Nephron progenitor cell (in vitro differentiated cells): ENCODE measurements at regions not wholly inside any gene's neighbourhood (a gene's known extent, or its start where the extent isn't known, plus 50 kb on each side); places are given as distances from the start of the nearest gene placed in this dataset.

Experiments used
- DNase-seq: peaks from one replicate; pipeline ENCODE4 v3.0.0; 2021
- H3K27ac Mint-ChIP-seq: 2 replicates; pipeline ENCODE4 v1.8.0; 2021; ENCODE audit warnings: mild to moderate bottlenecking, moderate library complexity, mixed read lengths
- H3K27me3 Mint-ChIP-seq: 2 replicates; pipeline ENCODE4 v1.8.0; 2021; ENCODE audit warnings: mild to moderate bottlenecking, low read depth, mixed read lengths; ENCODE audit not compliant: poor library complexity
- H3K36me3 Mint-ChIP-seq: 2 replicates; pipeline ENCODE4 v1.8.0; 2021; ENCODE audit warnings: low read depth, mixed read lengths
- H3K4me1 Mint-ChIP-seq: 2 replicates; pipeline ENCODE4 v1.8.0; 2021; ENCODE audit warnings: mixed read lengths
- H3K4me3 Mint-ChIP-seq: 2 replicates; pipeline ENCODE4 v1.8.0; 2021; ENCODE audit warnings: mild to moderate bottlenecking, moderate library complexity, mixed read lengths
- H3K9me3 Mint-ChIP-seq: 2 replicates; pipeline ENCODE4 v1.8.0; 2021; ENCODE audit warnings: mild to moderate bottlenecking, moderate library complexity, mixed read lengths
- TF ChIP-seq, protein P1 (sequence below): fragments of 200-600 bp; sonication (generic); IDR thresholded peaks from 2 replicates; pipeline ENCODE4 v1.5.0; 2021; ENCODE audit warnings: antibody characterized with exemption

GRCh38 chr13:104847922-104848321 lies 1687.5 kb downstream of the EFNB2 start:
- H3K4me1 Mint-ChIP-seq, result peaks cover 17% of the 10 kb centered on the region
- DNase-seq, result no peak

GRCh38 chr13:104843401-104843800 lies 1692.1 kb downstream of the EFNB2 start:
- no peak overlapping the region for H3K27ac Mint-ChIP-seq
- no peaks in the 10 kb centered on the region for H3K36me3 Mint-ChIP-seq
- no peak for DNase-seq
- no peak overlapping the region for H3K4me3 Mint-ChIP-seq
- H3K9me3 Mint-ChIP-seq, result no peaks in the 10 kb centered on the region
- H3K27me3 Mint-ChIP-seq, result peaks cover 3% of the 10 kb centered on the region
- H3K4me1 Mint-ChIP-seq, result peaks cover 12% of the 10 kb centered on the region
- TF ChIP-seq, protein P1, sequence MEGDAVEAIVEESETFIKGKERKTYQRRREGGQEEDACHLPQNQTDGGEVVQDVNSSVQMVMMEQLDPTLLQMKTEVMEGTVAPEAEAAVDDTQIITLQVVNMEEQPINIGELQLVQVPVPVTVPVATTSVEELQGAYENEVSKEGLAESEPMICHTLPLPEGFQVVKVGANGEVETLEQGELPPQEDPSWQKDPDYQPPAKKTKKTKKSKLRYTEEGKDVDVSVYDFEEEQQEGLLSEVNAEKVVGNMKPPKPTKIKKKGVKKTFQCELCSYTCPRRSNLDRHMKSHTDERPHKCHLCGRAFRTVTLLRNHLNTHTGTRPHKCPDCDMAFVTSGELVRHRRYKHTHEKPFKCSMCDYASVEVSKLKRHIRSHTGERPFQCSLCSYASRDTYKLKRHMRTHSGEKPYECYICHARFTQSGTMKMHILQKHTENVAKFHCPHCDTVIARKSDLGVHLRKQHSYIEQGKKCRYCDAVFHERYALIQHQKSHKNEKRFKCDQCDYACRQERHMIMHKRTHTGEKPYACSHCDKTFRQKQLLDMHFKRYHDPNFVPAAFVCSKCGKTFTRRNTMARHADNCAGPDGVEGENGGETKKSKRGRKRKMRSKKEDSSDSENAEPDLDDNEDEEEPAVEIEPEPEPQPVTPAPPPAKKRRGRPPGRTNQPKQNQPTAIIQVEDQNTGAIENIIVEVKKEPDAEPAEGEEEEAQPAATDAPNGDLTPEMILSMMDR, result no peak

More at GRCh38 chr13:104847922-104848321, 1687.5 kb downstream of the EFNB2 start:
- no peak overlapping the region for H3K4me3 Mint-ChIP-seq
- H3K27ac Mint-ChIP-seq, result no peak overlapping the region
- TF ChIP-seq, protein P1, result no peak
- H3K9me3 Mint-ChIP-seq, result no peaks in the 10 kb centered on the region
- peaks cover 3% of the 10 kb centered on the region for H3K27me3 Mint-ChIP-seq
- no peaks in the 10 kb centered on the region for H3K36me3 Mint-ChIP-seq

- TF ChIP-seq, protein P1, result no peak
- Mint-ChIP-seq H3K4me3 (no peak overlapping the region), H3K27ac (no peak overlapping the region), H3K27me3 (no peaks in the 10 kb centered on the region), H3K4me1 (no peaks in the 10 kb centered on the region), H3K9me3 (peaks cover 5% of the 10 kb centered on the region), H3K36me3 (peaks cover 6% of the 10 kb centered on the region)
- DNase-seq, result no peak
These were observed 1694.4 kb downstream of the EFNB2 start for GRCh38 chr13:104841110-104841509.

DNA sequence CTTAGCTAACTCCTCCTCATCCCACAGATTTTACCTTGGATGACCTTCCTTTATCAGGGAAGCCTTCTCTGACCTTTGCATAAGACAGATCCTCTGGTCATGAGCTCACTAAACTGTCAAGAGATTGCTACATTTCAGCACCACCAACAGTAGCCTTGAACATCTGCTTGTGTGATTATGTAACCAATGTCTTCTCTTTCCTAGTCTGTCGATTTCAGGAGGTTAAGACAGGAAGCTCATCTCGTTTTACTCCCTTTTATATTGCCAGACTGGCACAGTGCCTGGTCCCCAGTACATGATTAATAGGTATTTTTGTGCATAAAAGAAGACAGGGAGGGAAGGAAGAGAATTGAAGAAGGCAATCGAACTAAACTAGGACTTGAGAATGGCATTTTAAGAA lies 1697.7 kb downstream of the EFNB2 start:
- Mint-ChIP-seq H3K27ac (no peak overlapping the region), H3K9me3 (peaks cover 9% of the 10 kb centered on the region), H3K36me3 (peaks cover 10% of the 10 kb centered on the region), H3K4me3 (no peak overlapping the region), H3K27me3 (no peaks in the 10 kb centered on the region), H3K4me1 (peaks cover 5% of the 10 kb centered on the region)
- TF ChIP-seq, protein P1, result no peak
- DNase-seq, result no peak

GRCh38 chr13:104833221-104833620 lies 1702.2 kb downstream of the EFNB2 start:
- DNase-seq, result no peak
- Mint-ChIP-seq H3K4me1 (peaks cover 26% of the 10 kb centered on the region), H3K27me3 (no peaks in the 10 kb centered on the region), H3K9me3 (peaks cover 15% of the 10 kb centered on the region), H3K36me3 (peaks cover 10% of the 10 kb centered on the region), H3K4me3 (no peak overlapping the region), H3K27ac (peak overlapping the region; percentile 77)
- TF ChIP-seq, protein P1, result no peak

DNA sequence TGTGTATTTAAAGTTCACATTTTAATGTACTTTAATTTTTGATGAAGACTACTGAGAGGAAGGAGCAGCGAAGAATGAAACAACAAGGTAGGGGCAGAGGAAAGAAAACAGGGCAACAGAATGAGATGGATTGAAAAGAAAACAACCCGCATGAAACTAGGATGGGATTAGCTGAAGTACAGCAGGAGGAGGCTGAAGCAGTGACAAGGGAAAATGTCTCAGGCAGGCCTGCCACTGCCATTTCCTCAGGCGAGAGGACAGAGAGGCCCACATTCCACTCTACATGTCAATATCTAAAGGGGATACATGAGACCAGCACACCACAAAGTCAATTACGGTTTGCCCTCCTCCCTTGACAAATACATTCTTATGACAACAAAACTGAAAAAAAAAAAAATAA lies 1703.2 kb downstream of the EFNB2 start:
- Mint-ChIP-seq H3K27ac (peak overlapping the region; percentile 97), H3K36me3 (peaks cover 7% of the 10 kb centered on the region), H3K9me3 (peaks cover 13% of the 10 kb centered on the region), H3K4me3 (peak overlapping the region; percentile 3), H3K27me3 (no peaks in the 10 kb centered on the region), H3K4me1 (peaks cover 26% of the 10 kb centered on the region)
- TF ChIP-seq, protein P1, result no peak
- DNase-seq, result peak; percentile 7
